AG04449 (cell line): ENCODE measurements at regions not wholly inside any gene's neighbourhood (a gene's known extent, or its start where the extent isn't known, plus 50 kb on each side); places are given as distances from the start of the nearest gene placed in this dataset.

Experiments used
- CTCF ChIA-PET: fragments of 350-600 bp; formaldehyde crosslinking; extraction: SDS; loops from one replicate; lab custom pipeline; 2021; ENCODE audit warnings: antibody characterized with exemption; lab: Yijun Ruan, JAX
- POLR2A ChIA-PET: fragments of 400-600, 350-600 bp; formaldehyde crosslinking; extraction: SDS; loops from one replicate; lab custom pipeline; 2020; ENCODE audit warnings: antibody characterized with exemption, inconsistent platforms; lab: Yijun Ruan, JAX
- DNase-seq: peaks from one replicate; pipeline ENCODE4 v3.0.0-alpha.2; 2010; ENCODE audit warnings: low read depth, low spot score
- H3K4me3 ChIP-seq: 2 replicates; pipeline ENCODE4 v1.5.1; 2011; ENCODE audit warnings: low read depth, mild to moderate bottlenecking, control low read depth, low read length
- TF ChIP-seq, protein P1 (sequence below): IDR thresholded peaks from one replicate; pipeline ENCODE4 v1.5.1; 2011; ENCODE audit warnings: mild to moderate bottlenecking, moderate library complexity, low read length, control low read depth, inconsistent platforms; ENCODE audit not compliant: insufficient read depth; ENCODE audit errors: missing control alignments

DNA sequence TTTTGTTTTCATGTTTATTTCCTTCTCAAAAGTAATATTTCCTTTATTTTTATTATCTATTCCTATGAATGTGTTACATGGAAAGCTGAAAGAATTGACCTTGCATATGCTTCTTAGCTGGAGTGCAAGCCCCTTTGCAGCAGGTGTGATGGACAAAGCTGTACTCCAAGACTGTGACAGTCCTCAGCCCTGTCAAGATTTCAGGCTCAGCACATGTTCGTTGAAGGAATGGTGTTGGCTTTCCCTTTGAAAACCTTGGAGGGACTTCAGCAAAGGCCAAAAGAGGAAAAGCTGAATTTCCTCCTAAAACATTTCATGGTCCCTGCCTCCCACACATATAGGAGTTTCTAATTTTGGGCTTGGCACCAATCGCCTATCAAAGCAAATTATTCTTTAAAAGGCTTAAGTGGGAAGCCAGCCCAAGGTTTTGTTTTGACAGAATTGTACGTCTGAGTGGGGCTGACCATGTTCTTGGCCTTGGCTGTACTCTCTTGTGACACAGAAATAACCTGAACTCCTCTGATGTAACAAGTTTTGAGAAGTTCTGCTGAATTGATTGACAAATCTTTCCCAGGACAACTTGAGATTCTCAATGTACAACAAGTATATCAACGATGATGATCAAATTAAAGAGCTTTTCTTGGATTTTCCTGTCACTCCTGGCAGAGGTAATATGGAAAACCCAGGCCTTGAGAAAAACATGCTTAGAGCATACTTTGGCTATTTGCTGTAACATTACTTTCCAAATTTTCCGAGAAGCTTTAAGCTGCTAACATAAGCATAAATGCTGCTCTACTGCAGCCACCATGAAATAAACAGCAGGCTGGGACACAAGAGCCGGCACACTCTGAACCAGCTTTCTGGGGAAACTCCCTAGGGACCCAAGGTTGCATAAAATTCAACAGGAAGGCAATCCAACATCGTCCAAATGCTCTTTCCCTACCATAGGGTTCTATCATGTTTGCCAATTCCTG is 135.7 kb upstream of the ZNF648 start:
- ChIA-PET CTCF (interaction anchor here (3.0 kb wide), 1 partner anchor 54 kb away, joined by 12 read pairs; no protein-coding TSS in a partner anchor), POLR2A (no interaction called here)
- TF ChIP-seq, protein P1, sequence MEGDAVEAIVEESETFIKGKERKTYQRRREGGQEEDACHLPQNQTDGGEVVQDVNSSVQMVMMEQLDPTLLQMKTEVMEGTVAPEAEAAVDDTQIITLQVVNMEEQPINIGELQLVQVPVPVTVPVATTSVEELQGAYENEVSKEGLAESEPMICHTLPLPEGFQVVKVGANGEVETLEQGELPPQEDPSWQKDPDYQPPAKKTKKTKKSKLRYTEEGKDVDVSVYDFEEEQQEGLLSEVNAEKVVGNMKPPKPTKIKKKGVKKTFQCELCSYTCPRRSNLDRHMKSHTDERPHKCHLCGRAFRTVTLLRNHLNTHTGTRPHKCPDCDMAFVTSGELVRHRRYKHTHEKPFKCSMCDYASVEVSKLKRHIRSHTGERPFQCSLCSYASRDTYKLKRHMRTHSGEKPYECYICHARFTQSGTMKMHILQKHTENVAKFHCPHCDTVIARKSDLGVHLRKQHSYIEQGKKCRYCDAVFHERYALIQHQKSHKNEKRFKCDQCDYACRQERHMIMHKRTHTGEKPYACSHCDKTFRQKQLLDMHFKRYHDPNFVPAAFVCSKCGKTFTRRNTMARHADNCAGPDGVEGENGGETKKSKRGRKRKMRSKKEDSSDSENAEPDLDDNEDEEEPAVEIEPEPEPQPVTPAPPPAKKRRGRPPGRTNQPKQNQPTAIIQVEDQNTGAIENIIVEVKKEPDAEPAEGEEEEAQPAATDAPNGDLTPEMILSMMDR = no peak
- no peak for DNase-seq
- H3K4me3 ChIP-seq = no peak overlapping the region

DNA sequence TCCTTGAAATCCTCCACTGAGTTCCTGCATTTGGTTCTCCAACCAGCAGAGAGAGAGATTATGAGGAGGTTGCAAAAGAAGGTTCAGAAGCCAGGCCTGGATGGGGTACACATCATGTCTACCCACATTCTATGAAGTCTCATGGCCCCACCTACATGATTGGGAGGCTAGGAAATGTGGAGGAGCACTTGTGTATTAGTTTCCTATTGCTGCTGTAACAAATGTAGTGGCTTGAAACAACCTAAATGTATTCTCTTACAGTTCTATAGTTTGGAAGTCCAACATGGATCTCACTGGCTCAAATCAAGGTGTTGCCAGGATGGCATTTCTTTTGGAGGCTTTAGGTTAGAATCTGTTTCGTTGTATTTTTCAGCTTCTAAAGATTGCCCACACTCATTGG is 134.2 kb upstream of the ZNF648 start:
- ChIA-PET POLR2A (no interaction called here), CTCF (interaction anchor here (3.0 kb wide), 1 partner anchor 52 kb away, joined by 12 read pairs; no protein-coding TSS in a partner anchor)
- no peak overlapping the region for H3K4me3 ChIP-seq
- TF ChIP-seq, protein P1 = no peak
- no peak for DNase-seq

DNA sequence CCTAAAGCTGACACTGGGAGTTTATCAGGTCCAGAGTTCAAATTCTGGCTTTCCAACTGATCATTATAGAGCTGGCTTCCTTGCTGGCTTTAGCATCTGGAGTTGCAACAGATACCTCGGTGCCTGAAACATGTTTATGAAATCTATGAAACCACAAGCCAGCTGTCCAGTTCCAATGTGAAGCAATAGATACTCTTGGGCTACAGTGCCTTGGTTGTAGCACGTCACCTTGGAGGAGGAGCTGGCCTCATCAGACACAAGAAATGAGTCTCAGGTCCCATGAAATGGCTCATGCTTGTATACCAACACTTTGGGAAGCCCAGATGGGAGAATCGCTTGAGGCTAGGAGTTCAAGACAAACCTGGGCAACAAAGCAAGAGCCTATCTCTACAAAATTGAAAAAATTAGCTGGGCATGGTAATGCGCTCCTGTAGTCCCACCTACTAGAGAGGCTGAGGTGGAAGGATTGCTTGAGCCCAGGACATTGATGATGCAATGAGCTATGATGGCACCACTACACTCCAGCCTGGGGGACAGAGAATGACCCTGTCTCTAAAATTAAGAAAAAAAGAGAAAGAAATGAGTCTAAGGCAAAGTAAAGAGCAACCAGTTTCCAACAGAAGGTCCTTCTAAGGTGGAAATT is 132.5 kb upstream of the ZNF648 start:
- no peak overlapping the region for H3K4me3 ChIP-seq
- POLR2A ChIA-PET = no interaction called here
- DNase-seq = no peak
- TF ChIP-seq, protein P1 = no peak
- CTCF ChIA-PET = interaction anchor here (1.6 kb wide), 1 partner anchor 196 kb away, joined by 3 read pairs; no protein-coding TSS in a partner anchor

DNA sequence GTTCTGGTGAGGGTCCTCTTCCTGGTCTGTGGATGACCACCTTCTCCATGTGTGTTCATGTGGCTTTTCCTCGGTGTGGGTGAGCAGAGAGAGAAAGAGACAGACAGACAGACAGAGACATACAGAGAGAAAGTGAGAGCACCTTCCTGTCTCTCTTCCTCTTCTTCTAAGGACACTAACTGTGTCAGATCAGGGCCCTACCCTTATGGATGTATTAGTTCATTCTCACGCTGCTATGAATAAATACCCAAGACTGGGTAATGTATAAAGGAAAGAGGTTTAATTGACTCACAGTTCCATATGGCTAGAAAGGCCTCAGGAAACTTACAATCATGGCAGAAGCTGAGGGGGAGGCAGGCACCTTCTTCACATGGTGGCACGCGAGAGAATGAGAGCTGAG is 131.5 kb upstream of the ZNF648 start:
- DNase-seq = no peak
- TF ChIP-seq, protein P1 = no peak
- ChIA-PET POLR2A (no interaction called here), CTCF (no interaction called here)
- H3K4me3 ChIP-seq = no peak overlapping the region

DNA sequence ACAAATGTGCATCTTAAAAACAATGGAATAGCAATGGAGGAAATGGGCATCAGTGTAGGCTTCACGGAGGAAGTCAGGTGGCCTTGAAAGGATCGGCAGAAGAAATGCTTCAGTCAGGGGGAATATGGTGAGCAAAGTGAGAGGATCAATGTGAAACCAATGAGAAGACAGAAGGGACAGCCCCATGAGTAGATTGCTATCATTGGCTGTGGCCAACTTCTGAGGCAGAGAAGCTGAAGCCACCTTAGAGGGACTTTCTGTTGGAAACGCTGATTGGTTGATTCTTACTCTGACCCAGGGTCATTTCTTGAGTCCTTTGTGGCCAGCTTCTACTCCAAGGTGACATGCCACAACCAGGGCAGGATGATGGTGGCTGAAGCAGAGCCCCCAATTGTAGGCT is 130.7 kb upstream of the ZNF648 start:
- CTCF ChIA-PET = no interaction called here

More for the DNA sequence above, 130.7 kb upstream of the ZNF648 start:
- no peak for DNase-seq
- POLR2A ChIA-PET = no interaction called here
- TF ChIP-seq, protein P1 = no peak
- no peak overlapping the region for H3K4me3 ChIP-seq
